Osteoblast (primary cell): ENCODE measurements at regions not wholly inside any gene's neighbourhood (a gene's known extent, or its start where the extent isn't known, plus 50 kb on each side); places are given as distances from the start of the nearest gene placed in this dataset.

Experiments used
- DNase-seq: peaks from one replicate; pipeline ENCODE4 v3.0.0; 2011; ENCODE audit warnings: low spot score, mixed read lengths; ENCODE audit not compliant: insufficient read length; ENCODE audit errors: missing footprints
- H2AFZ ChIP-seq: 2 replicates; pipeline ENCODE4 v1.6.0; 2011; ENCODE audit warnings: mild to moderate bottlenecking, low read length
- H3K27ac ChIP-seq: 2 replicates; pipeline ENCODE4 v1.5.1; 2011; ENCODE audit warnings: mild to moderate bottlenecking, low read depth, low read length, moderate library complexity
- H3K27me3 ChIP-seq: 2 replicates; pipeline ENCODE4 v1.6.0; 2012; ENCODE audit warnings: mild to moderate bottlenecking, control low read depth, inconsistent platforms, low read length, moderate library complexity; ENCODE audit not compliant: insufficient read depth
- H3K36me3 ChIP-seq: 2 replicates; pipeline ENCODE4 v1.5.1; 2011; ENCODE audit warnings: mild to moderate bottlenecking, low read length, control low read depth, moderate library complexity; ENCODE audit not compliant: insufficient read depth
- H3K4me1 ChIP-seq: 2 replicates; pipeline ENCODE4 v1.5.1; 2011; ENCODE audit warnings: mild to moderate bottlenecking, low read length, control low read depth, moderate library complexity; ENCODE audit not compliant: insufficient read depth
- H3K4me2 ChIP-seq: 2 replicates; pipeline ENCODE4 v1.6.0; 2011; ENCODE audit warnings: mild to moderate bottlenecking, low read length; ENCODE audit not compliant: insufficient read depth
- H3K4me3 ChIP-seq: fragments of 200-600 bp; sonication (generic); 3 replicates; pipeline ENCODE4 v1.5.1; 2012; ENCODE audit warnings: mild to moderate bottlenecking, low read length, inconsistent platforms; ENCODE audit not compliant: insufficient read depth
- H3K79me2 ChIP-seq: 2 replicates; pipeline ENCODE4 v1.6.0; 2012; ENCODE audit warnings: mild to moderate bottlenecking, low read length, control low read depth, inconsistent platforms; ENCODE audit not compliant: insufficient read depth
- H3K9me3 ChIP-seq: 2 replicates; pipeline ENCODE4 v1.5.1; 2011; ENCODE audit warnings: low read depth, low read length, control low read depth
- H4K20me1 ChIP-seq: 2 replicates; pipeline ENCODE4 v1.6.0; 2012; ENCODE audit warnings: mild to moderate bottlenecking, low read length, control low read depth; ENCODE audit not compliant: insufficient read depth
- CTCF ChIP-seq: IDR thresholded peaks from 2 replicates; pipeline ENCODE4 v1.5.1; 2011; ENCODE audit warnings: mild to moderate bottlenecking, low read depth, low read length, moderate library complexity; ENCODE audit errors: extremely low read depth

- peaks cover 41% of the 10 kb centered on the region for H3K27me3 ChIP-seq
- no peaks in the 10 kb centered on the region for H3K36me3 ChIP-seq
- H3K27ac ChIP-seq = no peak overlapping the region
- H3K4me1 ChIP-seq = no peaks in the 10 kb centered on the region
- TF ChIP-seq CTCF = no peak
- no peak overlapping the region for H3K4me3 ChIP-seq
- no peaks in the 10 kb centered on the region for H3K79me2 ChIP-seq
- H3K9me3 ChIP-seq = no peaks in the 10 kb centered on the region
- H4K20me1 ChIP-seq = no peaks in the 10 kb centered on the region
- H3K4me2 ChIP-seq = no peak overlapping the region
- H2AFZ ChIP-seq = no peak overlapping the region
- no peak for DNase-seq
Measured at GRCh38 chr1:24987875-24988557, 57.9 kb upstream of the RUNX3 start.

GRCh38 chr1:24987424-24987823 lies 57.3 kb upstream of the RUNX3 start:
- no peaks in the 10 kb centered on the region for H3K79me2 ChIP-seq
- no peak overlapping the region for H3K4me2 ChIP-seq
- H3K4me1 ChIP-seq = no peaks in the 10 kb centered on the region
- H3K27me3 ChIP-seq = peaks cover 39% of the 10 kb centered on the region
- H4K20me1 ChIP-seq = no peaks in the 10 kb centered on the region
- H2AFZ ChIP-seq = no peak overlapping the region
- no peak for TF ChIP-seq CTCF
- H3K9me3 ChIP-seq = no peaks in the 10 kb centered on the region
- no peaks in the 10 kb centered on the region for H3K36me3 ChIP-seq
- DNase-seq = no peak
- no peak overlapping the region for H3K4me3 ChIP-seq
- H3K27ac ChIP-seq = no peak overlapping the region

- no peaks in the 10 kb centered on the region for H4K20me1 ChIP-seq
- no peak for DNase-seq
- no peak overlapping the region for H3K27ac ChIP-seq
- no peak overlapping the region for H2AFZ ChIP-seq
- H3K4me1 ChIP-seq = no peaks in the 10 kb centered on the region
- no peak overlapping the region for H3K4me2 ChIP-seq
- TF ChIP-seq CTCF = no peak
- H3K4me3 ChIP-seq = no peak overlapping the region
- H3K79me2 ChIP-seq = no peaks in the 10 kb centered on the region
- H3K9me3 ChIP-seq = no peaks in the 10 kb centered on the region
- no peaks in the 10 kb centered on the region for H3K36me3 ChIP-seq
- H3K27me3 ChIP-seq = peaks cover 31% of the 10 kb centered on the region
Measured at GRCh38 chr1:24986372-24986965, 56.4 kb upstream of the RUNX3 start.

- DNase-seq = no peak
- no peak overlapping the region for H3K27ac ChIP-seq
- H3K4me3 ChIP-seq = no peak overlapping the region
- no peak overlapping the region for H2AFZ ChIP-seq
- H3K4me1 ChIP-seq = no peaks in the 10 kb centered on the region
- H3K79me2 ChIP-seq = no peaks in the 10 kb centered on the region
- H3K9me3 ChIP-seq = no peaks in the 10 kb centered on the region
- no peaks in the 10 kb centered on the region for H4K20me1 ChIP-seq
- H3K27me3 ChIP-seq = peaks cover 29% of the 10 kb centered on the region
- no peak overlapping the region for H3K4me2 ChIP-seq
- H3K36me3 ChIP-seq = no peaks in the 10 kb centered on the region
- TF ChIP-seq CTCF = no peak
Measured at GRCh38 chr1:24985737-24986136, 55.7 kb upstream of the RUNX3 start.
